DMS 273 treated with DMSO at 0.1 percent for 48 hours (cell line): ENCODE measurements at regions not wholly inside any gene's neighbourhood (a gene's known extent, or its start where the extent isn't known, plus 50 kb on each side); places are given as distances from the start of the nearest gene placed in this dataset.
"Not testable (repeated sequence)": the region's sequence is repeated elsewhere in the genome, so short reads cannot be mapped to it uniquely, and the experiment has no call there.

Experiments
- DNase-seq: peaks from one replicate; lab custom pipeline; 2025; lab: John Stamatoyannopoulos, UW

GRCh38 chr7:153081496-153081895 lies 321.9 kb downstream of the ACTR3B start:
- DNase-seq = no peak

- no peak for DNase-seq
Measured at GRCh38 chr7:153084278-153084677, 324.7 kb downstream of the ACTR3B start.

GRCh38 chr7:153087498-153087897 lies 327.9 kb downstream of the ACTR3B start:
- DNase-seq = no peak

GRCh38 chr7:153088601-153089000 lies 329.0 kb downstream of the ACTR3B start:
- no peak for DNase-seq

- DNase-seq = no peak
Measured at GRCh38 chr7:153090209-153090608, 330.7 kb downstream of the ACTR3B start.

- no peak for DNase-seq
Measured at GRCh38 chr7:153090764-153091163, 331.2 kb downstream of the ACTR3B start.

- no peak for DNase-seq
Measured at GRCh38 chr7:153091477-153091876, 331.9 kb downstream of the ACTR3B start.

GRCh38 chr7:153097511-153098201 lies 338.1 kb downstream of the ACTR3B start:
- DNase-seq = no peak

- no peak for DNase-seq
Measured at GRCh38 chr7:153099235-153099634, 339.7 kb downstream of the ACTR3B start.

- no peak for DNase-seq
Measured at GRCh38 chr7:153100691-153101237, 341.2 kb downstream of the ACTR3B start.

- DNase-seq = no peak
Measured at GRCh38 chr7:153103202-153103601, 343.6 kb downstream of the ACTR3B start.

- no peak for DNase-seq
Measured at GRCh38 chr7:153107826-153108225, 348.3 kb downstream of the ACTR3B start.

- no peak for DNase-seq
Measured at GRCh38 chr7:153109566-153109965, 350.0 kb downstream of the ACTR3B start.

GRCh38 chr7:153110606-153111005 lies 351.1 kb downstream of the ACTR3B start:
- no peak for DNase-seq

GRCh38 chr7:153122255-153122654 lies 362.7 kb downstream of the ACTR3B start:
- not testable (repeated sequence) for DNase-seq

GRCh38 chr7:153130052-153130451 lies 370.5 kb downstream of the ACTR3B start:
- DNase-seq = no peak

- DNase-seq = no peak
Measured at GRCh38 chr7:153151766-153152165, 392.2 kb downstream of the ACTR3B start.

- no peak for DNase-seq
Measured at GRCh38 chr7:153152801-153153422, 393.4 kb downstream of the ACTR3B start.

- no peak for DNase-seq
Measured at GRCh38 chr7:153158149-153158548, 398.6 kb downstream of the ACTR3B start.

- DNase-seq = no peak
Measured at GRCh38 chr7:153170287-153170686, 410.7 kb downstream of the ACTR3B start.

GRCh38 chr7:153185936-153186335 lies 426.4 kb downstream of the ACTR3B start:
- no peak for DNase-seq

GRCh38 chr7:153188161-153188560 lies 428.6 kb downstream of the ACTR3B start:
- no peak for DNase-seq

- DNase-seq = no peak
Measured at GRCh38 chr7:153188630-153189029, 429.1 kb downstream of the ACTR3B start.

GRCh38 chr7:153190452-153190851 lies 430.9 kb downstream of the ACTR3B start:
- no peak for DNase-seq
